ENCODE measurements at regions not wholly inside any gene's neighbourhood (a gene's known extent, or its start where the extent isn't known, plus 50 kb on each side); places are given as distances from the start of the nearest gene placed in this dataset.
A peak's percentile ranks its signal among the peaks of the same experiment; 100 is the strongest.

- no peak for DNase-seq (ENCODE audit: low read depth, low spot score)
- peak overlapping the region; percentile 94 for H3K27ac ChIP-seq
These were observed 98.2 kb upstream of the TJP1 start for GRCh38 chr15:29920515-29920914.

GRCh38 chr15:29919380-29919881 is 97.2 kb upstream of the TJP1 start:
- no peak overlapping the region for H3K27ac ChIP-seq
- DNase-seq (ENCODE audit: low read depth, low spot score): no peak

- DNase-seq (ENCODE audit: low read depth, low spot score): no peak
- peak overlapping the region; percentile 30 for H3K27ac ChIP-seq
These were observed 95.6 kb upstream of the TJP1 start for GRCh38 chr15:29917600-29918597.

GRCh38 chr15:29914511-29914926 is 92.3 kb upstream of the TJP1 start:
- no peak for DNase-seq (ENCODE audit: low read depth, low spot score)
- no peak overlapping the region for H3K27ac ChIP-seq

- DNase-seq (ENCODE audit: low read depth, low spot score): no peak
- no peak overlapping the region for H3K27ac ChIP-seq
These were observed 91.4 kb upstream of the TJP1 start for GRCh38 chr15:29913528-29914135.

- H3K27ac ChIP-seq: no peak overlapping the region
These were observed 89.4 kb upstream of the TJP1 start for GRCh38 chr15:29911705-29912104.

GRCh38 chr15:29910068-29910467 is 87.8 kb upstream of the TJP1 start:
- DNase-seq (ENCODE audit: low read depth, low spot score): no peak
- no peak overlapping the region for H3K27ac ChIP-seq

More at GRCh38 chr15:29911705-29912104, 89.4 kb upstream of the TJP1 start:
- DNase-seq (ENCODE audit: low read depth, low spot score): no peak

GRCh38 chr15:29904757-29905417 is 82.6 kb upstream of the TJP1 start:
- no peak overlapping the region for H3K27ac ChIP-seq
- no peak for DNase-seq (ENCODE audit: low read depth, low spot score)

- no peak for DNase-seq (ENCODE audit: low read depth, low spot score)
- H3K27ac ChIP-seq: no peak overlapping the region
These were observed 81.7 kb upstream of the TJP1 start for GRCh38 chr15:29903785-29904464.

GRCh38 chr15:29903028-29903427 is 80.8 kb upstream of the TJP1 start:
- DNase-seq (ENCODE audit: low read depth, low spot score): no peak
- no peak overlapping the region for H3K27ac ChIP-seq

- DNase-seq (ENCODE audit: low read depth, low spot score): no peak
- H3K27ac ChIP-seq: no peak overlapping the region
These were observed 78.2 kb upstream of the TJP1 start for GRCh38 chr15:29900237-29901189.

- H3K27ac ChIP-seq: no peak overlapping the region
- no peak for DNase-seq (ENCODE audit: low read depth, low spot score)
These were observed 73.8 kb upstream of the TJP1 start for GRCh38 chr15:29896062-29896461.

GRCh38 chr15:29891096-29891457 is 68.8 kb upstream of the TJP1 start:
- no peak overlapping the region for H3K27ac ChIP-seq
- DNase-seq (ENCODE audit: low read depth, low spot score): no peak

- H3K27ac ChIP-seq: no peak overlapping the region
- DNase-seq (ENCODE audit: low read depth, low spot score): no peak
These were observed 68.2 kb upstream of the TJP1 start for GRCh38 chr15:29890336-29891095.

GRCh38 chr15:29889542-29890329 is 67.5 kb upstream of the TJP1 start:
- no peak for DNase-seq (ENCODE audit: low read depth, low spot score)
- H3K27ac ChIP-seq: no peak overlapping the region

GRCh38 chr15:29888646-29889045 is 66.4 kb upstream of the TJP1 start:
- no peak for DNase-seq (ENCODE audit: low read depth, low spot score)
- no peak overlapping the region for H3K27ac ChIP-seq

- H3K27ac ChIP-seq: no peak overlapping the region
- no peak for DNase-seq (ENCODE audit: low read depth, low spot score)
These were observed 65.5 kb upstream of the TJP1 start for GRCh38 chr15:29887721-29888120.

GRCh38 chr15:29885183-29885582 is 62.9 kb upstream of the TJP1 start:
- no peak overlapping the region for H3K27ac ChIP-seq
- DNase-seq (ENCODE audit: low read depth, low spot score): no peak

Data from epithelial cell of prostate (primary cell).